Neural cell (in vitro differentiated cells): ENCODE measurements at regions not wholly inside any gene's neighbourhood (a gene's known extent, or its start where the extent isn't known, plus 50 kb on each side); places are given as distances from the start of the nearest gene placed in this dataset.

Experiments
- H2AFZ ChIP-seq: fragments of 200-600, 300-800 bp; sonication (generic), shearing (Covaris generic); 2 replicates; pipeline ENCODE4 v1.6.0; 2014; ENCODE audit warnings: low read depth, mild to moderate bottlenecking, antibody characterized with exemption, low read length, moderate library complexity
- H3F3A ChIP-seq: fragments of 200-600 bp; shearing (Covaris generic); 2 replicates; pipeline ENCODE4 v1.6.1; 2016; ENCODE audit warnings: mild to moderate bottlenecking, moderate library complexity, mixed read lengths, antibody characterized with exemption, low read length; ENCODE audit not compliant: insufficient read depth, poor library complexity, severe bottlenecking
- H3K27ac ChIP-seq: fragments of 200-600, 300-800 bp; sonication (generic), shearing (Covaris generic); 2 replicates; pipeline ENCODE4 v1.5.1; 2014; ENCODE audit warnings: mild to moderate bottlenecking, low read length, moderate library complexity
- H3K27me3 ChIP-seq: fragments of 300-800, 200-600 bp; sonication (generic), shearing (Covaris generic); 2 replicates; pipeline ENCODE4 v1.6.0; 2014; ENCODE audit warnings: mild to moderate bottlenecking, low read depth, low read length, moderate library complexity; ENCODE audit not compliant: insufficient read depth
- H3K36me3 ChIP-seq: fragments of 300-800, 200-600 bp; sonication (generic), shearing (Covaris generic); 2 replicates; pipeline ENCODE4 v1.5.1; 2014; ENCODE audit warnings: mild to moderate bottlenecking, antibody characterized with exemption, low read length, moderate library complexity; ENCODE audit not compliant: insufficient read depth
- H3K4me2 ChIP-seq: fragments of 300-800, 200-600 bp; sonication (generic), shearing (Covaris generic); 2 replicates; pipeline ENCODE4 v1.6.0; 2014; ENCODE audit warnings: mild to moderate bottlenecking, low read length
- H3K4me3 ChIP-seq: fragments of 300-800, 200-600 bp; sonication (generic), shearing (Covaris generic); 2 replicates; pipeline ENCODE4 v1.5.1; 2014; ENCODE audit warnings: mild to moderate bottlenecking, low read length, moderate library complexity
- H3K79me2 ChIP-seq: fragments of 200-600 bp; shearing (Covaris generic); replicated peaks from 2 replicates; pipeline ENCODE4 v1.6.0; 2014; ENCODE audit warnings: mild to moderate bottlenecking, low read length, moderate library complexity; ENCODE audit not compliant: insufficient read depth
- H3K9ac ChIP-seq: fragments of 300-800, 200-600 bp; sonication (generic), shearing (Covaris generic); 2 replicates; pipeline ENCODE4 v1.6.1; 2016; ENCODE audit warnings: mild to moderate bottlenecking, low read length, mixed read lengths
- H3K9me2 ChIP-seq: fragments of 200-600 bp; shearing (Covaris generic); 2 replicates; pipeline ENCODE4 v1.6.1; 2016; ENCODE audit warnings: mild to moderate bottlenecking, low read length, mixed read lengths; ENCODE audit not compliant: insufficient read depth
- H3K9me3 ChIP-seq: fragments of 200-600, 300-800 bp; sonication (generic), shearing (Covaris generic); 2 replicates; pipeline ENCODE4 v1.6.1; 2016; ENCODE audit warnings: mild to moderate bottlenecking, mixed run types, low read length, moderate library complexity, mixed read lengths
- H4K20me1 ChIP-seq: fragments of 200-600 bp; shearing (Covaris generic); 2 replicates; pipeline ENCODE4 v1.6.1; 2016; ENCODE audit warnings: mild to moderate bottlenecking, mixed run types; ENCODE audit not compliant: insufficient read depth
- EP300 ChIP-seq: fragments of 450-650 bp; conservative IDR thresholded peaks from 2 replicates; pipeline ENCODE4 v1.6.1; 2014; ENCODE audit warnings: antibody characterized with exemption, mild to moderate bottlenecking, moderate library complexity; ENCODE audit not compliant: poor library complexity, severe bottlenecking
- EZH2 ChIP-seq: fragments of 200-600, 300-800 bp; shearing (Covaris generic), sonication (generic); IDR thresholded peaks from 2 replicates; pipeline ENCODE4 v1.6.1; 2014; ENCODE audit warnings: antibody characterized with exemption, low read length, borderline replicate concordance, mild to moderate bottlenecking; ENCODE audit not compliant: insufficient read depth, poor library complexity, severe bottlenecking
- MXI1 ChIP-seq: fragments of 450-650 bp; conservative IDR thresholded peaks from 2 replicates; pipeline ENCODE4 v1.6.1; 2014; ENCODE audit warnings: antibody characterized with exemption, mild to moderate bottlenecking; ENCODE audit not compliant: poor library complexity, severe bottlenecking
- POLR2AphosphoS5 ChIP-seq: IDR thresholded peaks from 2 replicates; pipeline ENCODE4 v1.6.1; 2012
- RAD21 ChIP-seq: fragments of 450-650 bp; conservative IDR thresholded peaks from 2 replicates; pipeline ENCODE4 v1.6.1; 2014; ENCODE audit warnings: antibody characterized with exemption, mild to moderate bottlenecking, moderate library complexity
- SMC3 ChIP-seq: fragments of 450-650 bp; conservative IDR thresholded peaks from 2 replicates; pipeline ENCODE4 v1.6.1; 2014; ENCODE audit warnings: antibody characterized with exemption, mild to moderate bottlenecking, moderate library complexity; ENCODE audit not compliant: poor library complexity
- TAF1 ChIP-seq: IDR thresholded peaks from 2 replicates; pipeline ENCODE4 v1.6.1; 2012; ENCODE audit warnings: low read depth
- TF ChIP-seq, protein P1 (sequence below): IDR thresholded peaks from 2 replicates; pipeline ENCODE4 v1.6.1; 2012; ENCODE audit warnings: borderline replicate concordance
- TF ChIP-seq, protein P2 (sequence below): fragments of 450-650 bp; IDR thresholded peaks from 2 replicates; pipeline ENCODE4 v1.5.1; 2014; ENCODE audit warnings: antibody characterized with exemption, mild to moderate bottlenecking, moderate library complexity; ENCODE audit not compliant: poor library complexity, severe bottlenecking

DNA sequence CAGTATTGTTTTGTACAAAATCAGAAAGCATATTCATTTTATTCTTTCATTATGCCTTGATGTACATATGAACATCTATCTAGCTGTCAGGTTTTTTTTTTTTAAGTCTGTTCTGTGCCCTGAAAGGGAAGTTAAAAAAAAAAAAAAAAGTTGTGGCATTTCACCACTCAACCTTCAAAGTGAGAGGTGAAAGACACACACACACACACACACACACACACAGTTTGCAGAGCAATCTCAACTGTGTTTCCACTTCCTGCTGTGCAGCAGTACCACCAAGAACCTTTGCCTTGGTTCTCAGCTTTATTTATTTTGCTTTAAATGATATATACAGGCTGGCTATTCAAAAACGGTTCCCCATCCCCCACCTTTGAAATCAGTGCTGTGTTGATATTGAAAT is 955.6 kb downstream of the GATA3 start:
- TF ChIP-seq, protein P1, sequence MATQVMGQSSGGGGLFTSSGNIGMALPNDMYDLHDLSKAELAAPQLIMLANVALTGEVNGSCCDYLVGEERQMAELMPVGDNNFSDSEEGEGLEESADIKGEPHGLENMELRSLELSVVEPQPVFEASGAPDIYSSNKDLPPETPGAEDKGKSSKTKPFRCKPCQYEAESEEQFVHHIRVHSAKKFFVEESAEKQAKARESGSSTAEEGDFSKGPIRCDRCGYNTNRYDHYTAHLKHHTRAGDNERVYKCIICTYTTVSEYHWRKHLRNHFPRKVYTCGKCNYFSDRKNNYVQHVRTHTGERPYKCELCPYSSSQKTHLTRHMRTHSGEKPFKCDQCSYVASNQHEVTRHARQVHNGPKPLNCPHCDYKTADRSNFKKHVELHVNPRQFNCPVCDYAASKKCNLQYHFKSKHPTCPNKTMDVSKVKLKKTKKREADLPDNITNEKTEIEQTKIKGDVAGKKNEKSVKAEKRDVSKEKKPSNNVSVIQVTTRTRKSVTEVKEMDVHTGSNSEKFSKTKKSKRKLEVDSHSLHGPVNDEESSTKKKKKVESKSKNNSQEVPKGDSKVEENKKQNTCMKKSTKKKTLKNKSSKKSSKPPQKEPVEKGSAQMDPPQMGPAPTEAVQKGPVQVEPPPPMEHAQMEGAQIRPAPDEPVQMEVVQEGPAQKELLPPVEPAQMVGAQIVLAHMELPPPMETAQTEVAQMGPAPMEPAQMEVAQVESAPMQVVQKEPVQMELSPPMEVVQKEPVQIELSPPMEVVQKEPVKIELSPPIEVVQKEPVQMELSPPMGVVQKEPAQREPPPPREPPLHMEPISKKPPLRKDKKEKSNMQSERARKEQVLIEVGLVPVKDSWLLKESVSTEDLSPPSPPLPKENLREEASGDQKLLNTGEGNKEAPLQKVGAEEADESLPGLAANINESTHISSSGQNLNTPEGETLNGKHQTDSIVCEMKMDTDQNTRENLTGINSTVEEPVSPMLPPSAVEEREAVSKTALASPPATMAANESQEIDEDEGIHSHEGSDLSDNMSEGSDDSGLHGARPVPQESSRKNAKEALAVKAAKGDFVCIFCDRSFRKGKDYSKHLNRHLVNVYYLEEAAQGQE: no peak
- no peak for TF ChIP-seq SMC3
- no peak for TF ChIP-seq EP300
- TF ChIP-seq RAD21: no peak
- TF ChIP-seq EZH2: no peak
- TF ChIP-seq TAF1: no peak
- TF ChIP-seq, protein P2, sequence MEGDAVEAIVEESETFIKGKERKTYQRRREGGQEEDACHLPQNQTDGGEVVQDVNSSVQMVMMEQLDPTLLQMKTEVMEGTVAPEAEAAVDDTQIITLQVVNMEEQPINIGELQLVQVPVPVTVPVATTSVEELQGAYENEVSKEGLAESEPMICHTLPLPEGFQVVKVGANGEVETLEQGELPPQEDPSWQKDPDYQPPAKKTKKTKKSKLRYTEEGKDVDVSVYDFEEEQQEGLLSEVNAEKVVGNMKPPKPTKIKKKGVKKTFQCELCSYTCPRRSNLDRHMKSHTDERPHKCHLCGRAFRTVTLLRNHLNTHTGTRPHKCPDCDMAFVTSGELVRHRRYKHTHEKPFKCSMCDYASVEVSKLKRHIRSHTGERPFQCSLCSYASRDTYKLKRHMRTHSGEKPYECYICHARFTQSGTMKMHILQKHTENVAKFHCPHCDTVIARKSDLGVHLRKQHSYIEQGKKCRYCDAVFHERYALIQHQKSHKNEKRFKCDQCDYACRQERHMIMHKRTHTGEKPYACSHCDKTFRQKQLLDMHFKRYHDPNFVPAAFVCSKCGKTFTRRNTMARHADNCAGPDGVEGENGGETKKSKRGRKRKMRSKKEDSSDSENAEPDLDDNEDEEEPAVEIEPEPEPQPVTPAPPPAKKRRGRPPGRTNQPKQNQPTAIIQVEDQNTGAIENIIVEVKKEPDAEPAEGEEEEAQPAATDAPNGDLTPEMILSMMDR: no peak
- TF ChIP-seq POLR2AphosphoS5: no peak
- no peak for TF ChIP-seq MXI1
- Histone ChIP-seq H3K27me3 (no peaks in the 10 kb centered on the region), H3F3A (no peaks in the 10 kb centered on the region), H3K9me2 (no peaks in the 10 kb centered on the region), H3K27ac (no peak overlapping the region), H3K36me3 (no peaks in the 10 kb centered on the region), H3K79me2 (no peaks in the 10 kb centered on the region), H3K4me3 (no peak overlapping the region), H4K20me1 (no peaks in the 10 kb centered on the region), H3K9ac (no peak overlapping the region), H3K4me2 (no peak overlapping the region), H2AFZ (no peak overlapping the region), H3K9me3 (no peaks in the 10 kb centered on the region)

DNA sequence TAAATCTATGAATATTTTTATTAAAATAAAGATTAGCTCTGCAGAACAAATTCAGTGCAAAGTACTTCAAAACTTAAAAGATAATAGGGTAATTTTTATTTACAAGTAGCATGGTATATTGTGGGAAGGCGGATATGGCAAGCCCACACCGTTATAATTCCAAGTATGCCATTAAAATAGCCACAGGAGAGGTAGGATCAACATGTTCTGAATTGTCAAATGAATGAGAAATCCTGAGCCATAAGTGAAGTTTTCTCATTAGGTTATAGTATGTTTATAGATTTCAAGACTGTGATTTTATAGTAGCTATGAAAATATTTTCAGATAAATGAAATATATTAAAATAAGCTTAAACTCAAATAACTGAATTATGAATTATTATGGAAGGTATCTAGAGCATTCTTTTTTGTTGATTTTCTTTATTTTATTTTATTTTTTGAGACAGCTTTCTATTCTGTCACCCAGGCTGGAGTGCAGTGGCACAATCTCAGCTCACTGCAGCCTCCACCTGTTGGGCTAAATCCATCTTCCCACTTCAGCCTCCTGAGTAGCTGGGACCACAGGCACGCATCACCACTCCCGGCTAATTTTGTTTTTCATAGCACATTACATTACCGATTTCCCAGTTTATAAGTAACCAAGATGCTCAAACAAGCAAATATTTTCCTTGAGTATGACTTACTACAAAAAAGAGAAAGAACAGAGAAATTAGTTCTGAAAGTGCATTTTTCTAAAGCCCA is 956.6 kb downstream of the GATA3 start:
- TF ChIP-seq SMC3 (no peak), EZH2 (no peak), TAF1 (no peak), MXI1 (no peak), RAD21 (no peak), POLR2AphosphoS5 (no peak), EP300 (no peak)
- TF ChIP-seq, protein P1: no peak
- TF ChIP-seq, protein P2: no peak
- no peaks in the 10 kb centered on the region for H3K36me3 ChIP-seq

More for the DNA sequence above, 956.6 kb downstream of the GATA3 start:
- no peaks in the 10 kb centered on the region for H3K9me2 ChIP-seq
- no peaks in the 10 kb centered on the region for H3K9me3 ChIP-seq
- no peak overlapping the region for H3K4me2 ChIP-seq
- no peaks in the 10 kb centered on the region for H3F3A ChIP-seq
- no peak overlapping the region for H3K4me3 ChIP-seq
- no peak overlapping the region for H3K9ac ChIP-seq
- H2AFZ ChIP-seq: no peak overlapping the region
- H3K27me3 ChIP-seq: no peaks in the 10 kb centered on the region
- no peaks in the 10 kb centered on the region for H4K20me1 ChIP-seq
- no peak overlapping the region for H3K27ac ChIP-seq
- H3K79me2 ChIP-seq: no peaks in the 10 kb centered on the region
